NCI-H2227 treated with DMSO at 0.1 percent for 48 hours (cell line): ENCODE measurements at regions not wholly inside any gene's neighbourhood (a gene's known extent, or its start where the extent isn't known, plus 50 kb on each side); places are given as distances from the start of the nearest gene placed in this dataset.
"Not testable (repeated sequence)": the region's sequence is repeated elsewhere in the genome, so short reads cannot be mapped to it uniquely, and the experiment has no call there.

Experiments
- DNase-seq: peaks from one replicate; lab custom pipeline; 2025; lab: John Stamatoyannopoulos, UW

GRCh38 chr22:47409539-47410275, 647.3 kb downstream of the TBC1D22A start:
- DNase-seq = no peak

- no peak for DNase-seq
These were observed 646.0 kb downstream of the TBC1D22A start for GRCh38 chr22:47408409-47408808.

- no peak for DNase-seq
These were observed 645.1 kb downstream of the TBC1D22A start for GRCh38 chr22:47407461-47408025.

- no peak for DNase-seq
These were observed 644.4 kb downstream of the TBC1D22A start for GRCh38 chr22:47406896-47407295.

DNA sequence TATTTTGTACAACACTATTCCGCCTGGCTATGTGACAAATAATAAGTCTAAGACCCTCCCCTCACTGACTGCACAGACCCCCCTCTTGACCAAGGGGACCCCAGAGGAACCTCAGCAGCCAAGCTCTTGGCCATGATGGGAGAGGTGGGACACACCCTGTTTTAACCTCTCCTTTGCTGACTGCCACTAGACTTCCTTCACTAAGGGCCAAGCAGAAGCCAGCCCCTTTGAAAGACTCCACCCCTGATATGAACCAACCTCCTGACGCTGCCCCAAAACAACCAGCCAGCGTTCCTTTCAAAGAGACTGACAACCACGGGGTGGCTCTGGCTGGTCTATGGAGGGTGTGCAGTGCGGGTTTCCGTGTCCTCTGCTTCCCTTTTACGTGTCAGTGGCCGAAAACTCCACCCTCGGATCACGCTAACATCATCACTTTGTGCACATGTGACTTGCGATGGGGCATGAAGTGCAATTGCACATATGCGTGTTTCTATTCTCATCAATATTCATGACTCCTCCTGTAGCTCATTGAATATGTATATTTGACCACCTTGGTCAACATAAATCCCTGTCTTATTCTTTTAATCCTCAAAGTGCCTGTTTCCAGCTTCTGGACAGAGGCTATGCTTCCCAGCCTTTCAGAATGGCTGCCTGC, 643.9 kb downstream of the TBC1D22A start:
- DNase-seq = no peak

- DNase-seq = not testable (repeated sequence)
These were observed 642.8 kb downstream of the TBC1D22A start for GRCh38 chr22:47405222-47405621.

DNA sequence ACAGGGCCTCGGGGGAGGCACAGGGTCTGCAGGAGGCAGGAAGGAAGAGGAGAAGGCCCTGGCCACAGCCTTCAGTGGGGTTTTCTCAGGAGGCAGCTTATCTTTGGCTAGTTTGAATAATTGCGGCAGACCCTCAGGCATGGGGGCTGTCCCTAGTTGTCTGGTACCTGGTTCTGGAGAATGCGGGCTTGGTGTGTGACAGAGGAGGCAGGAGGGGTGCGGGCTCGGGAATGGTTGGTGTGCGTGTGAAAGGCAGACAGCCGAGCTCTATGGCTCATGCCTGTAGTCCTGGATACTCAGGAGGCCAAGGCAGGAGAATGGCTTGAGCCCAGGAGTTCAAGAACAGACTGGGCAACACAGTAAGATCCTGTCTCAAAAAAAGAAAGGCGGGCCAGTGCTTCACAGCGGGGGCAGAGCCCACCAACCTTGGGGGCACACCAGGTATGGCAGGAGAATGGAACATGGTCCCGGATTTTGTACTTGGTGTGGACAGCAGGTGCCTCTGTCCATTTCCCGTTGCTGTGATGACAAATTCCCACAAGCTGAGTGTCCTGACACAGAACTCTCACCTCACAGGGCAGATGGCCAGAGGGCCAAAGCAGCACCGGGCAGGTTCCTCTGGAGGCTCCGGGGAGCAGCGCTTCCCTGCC, 640.6 kb downstream of the TBC1D22A start:
- no peak for DNase-seq

DNA sequence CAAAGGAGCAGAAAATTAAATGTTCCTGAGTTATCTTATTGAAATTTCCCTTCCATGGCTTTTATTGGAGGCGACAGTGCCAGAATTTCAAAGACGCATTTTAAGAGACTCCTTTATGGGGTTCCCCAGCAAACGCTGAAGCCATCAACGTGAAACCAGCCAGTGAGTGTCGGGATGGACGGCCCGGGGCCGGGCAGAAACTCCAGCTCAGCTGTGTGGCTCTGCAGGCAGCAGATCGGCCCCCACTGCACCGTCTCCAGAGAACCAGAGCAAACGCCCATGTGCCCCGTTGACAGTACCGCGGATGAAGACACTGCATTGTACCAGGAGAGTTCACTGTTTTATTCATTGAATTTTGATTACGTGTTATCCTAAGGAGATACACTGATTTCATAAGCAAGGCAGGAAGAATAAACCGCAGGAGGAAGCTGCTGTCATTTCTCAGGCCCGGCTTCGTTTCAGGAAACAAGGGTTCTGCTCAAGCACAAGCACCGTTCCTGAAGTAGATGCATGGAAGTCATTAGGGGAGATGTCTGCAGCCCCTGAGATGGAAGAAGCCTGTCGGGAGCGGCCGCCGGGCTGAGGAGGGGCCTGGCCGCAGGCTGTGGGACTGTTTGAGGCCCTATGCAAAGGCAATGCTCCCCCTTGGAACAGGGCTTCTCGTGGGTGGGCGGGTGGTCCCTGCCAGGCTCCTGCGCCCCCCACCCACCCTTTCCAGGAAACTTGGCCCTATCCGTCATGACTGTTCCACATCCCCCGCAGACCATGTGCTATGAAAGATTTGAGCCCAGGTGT, 639.7 kb downstream of the TBC1D22A start:
- DNase-seq = no peak

DNA sequence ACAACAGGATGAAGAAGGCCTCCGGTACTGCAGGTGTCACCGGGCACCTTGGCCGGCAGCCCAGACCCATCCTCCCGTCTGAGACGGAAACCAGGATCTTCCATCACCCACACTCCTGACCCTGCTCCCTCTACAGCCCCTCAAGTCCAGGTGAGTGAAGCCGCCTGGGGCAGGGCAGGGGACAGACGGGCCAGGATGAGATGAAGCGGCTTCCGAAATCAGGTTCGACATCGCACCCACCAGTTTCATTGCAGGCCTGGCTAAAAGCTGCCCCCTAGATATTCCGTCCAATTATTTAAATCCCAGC, 639.1 kb downstream of the TBC1D22A start:
- DNase-seq = no peak

- no peak for DNase-seq
These were observed 638.5 kb downstream of the TBC1D22A start for GRCh38 chr22:47400701-47401591.

DNA sequence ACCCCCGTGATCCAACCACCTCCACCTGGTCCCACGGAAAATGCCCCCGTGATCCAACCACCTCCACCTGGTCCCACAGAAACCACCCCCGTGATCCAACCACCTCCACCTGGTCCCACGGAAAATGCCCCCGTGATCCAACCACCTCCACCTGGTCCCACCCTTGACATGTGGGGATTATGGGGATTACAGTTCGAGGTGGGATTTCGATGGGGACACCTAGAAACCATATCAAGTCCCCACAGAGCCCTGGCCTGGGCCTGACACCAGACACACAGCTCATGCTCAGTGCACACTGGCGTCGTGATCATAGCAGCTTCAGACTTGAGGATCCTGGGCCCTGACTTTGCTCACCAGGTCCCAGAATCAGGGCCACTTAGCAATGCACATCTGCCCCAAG, 637.7 kb downstream of the TBC1D22A start:
- not testable (repeated sequence) for DNase-seq

DNA sequence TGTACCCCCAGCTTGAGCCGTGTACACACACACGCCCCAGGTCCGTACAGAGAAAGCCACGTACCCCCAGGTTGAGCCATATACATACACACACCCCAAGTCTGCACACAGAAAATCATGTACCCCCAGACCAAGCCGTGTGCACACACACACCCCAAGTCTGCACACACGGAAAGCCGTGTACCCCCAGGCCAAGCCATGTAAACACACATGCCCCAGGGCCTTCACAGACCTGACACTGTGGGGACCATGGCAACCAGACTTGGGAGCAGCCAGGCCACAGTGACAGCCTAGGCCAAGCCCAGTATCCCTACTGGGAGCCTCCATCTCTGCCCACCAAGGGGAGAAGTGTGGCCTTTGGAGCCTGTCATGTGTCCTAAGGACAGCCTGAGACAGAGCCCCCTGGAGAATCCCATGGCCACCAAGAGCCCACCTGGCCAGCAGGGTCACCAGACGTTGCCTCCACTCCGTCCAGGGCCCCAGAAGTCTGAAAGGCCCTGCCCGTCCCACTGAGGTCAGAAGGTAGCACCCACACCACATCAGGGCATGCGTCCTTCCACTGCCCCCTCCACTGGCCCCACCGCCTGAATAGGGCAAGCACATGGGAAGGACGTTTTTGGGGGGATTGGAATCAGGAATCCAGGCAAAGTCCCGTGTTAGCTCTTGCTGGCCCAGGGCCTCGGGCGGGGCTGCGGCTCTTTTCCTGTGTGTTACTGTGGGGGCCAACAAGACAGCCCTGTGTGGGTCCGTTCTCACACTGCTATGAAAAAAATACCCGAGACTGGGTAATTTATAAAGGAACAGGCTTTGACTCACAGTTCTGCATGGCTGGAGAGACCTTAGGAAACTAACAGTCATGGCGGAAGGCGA, 636.7 kb downstream of the TBC1D22A start:
- DNase-seq = no peak

DNA sequence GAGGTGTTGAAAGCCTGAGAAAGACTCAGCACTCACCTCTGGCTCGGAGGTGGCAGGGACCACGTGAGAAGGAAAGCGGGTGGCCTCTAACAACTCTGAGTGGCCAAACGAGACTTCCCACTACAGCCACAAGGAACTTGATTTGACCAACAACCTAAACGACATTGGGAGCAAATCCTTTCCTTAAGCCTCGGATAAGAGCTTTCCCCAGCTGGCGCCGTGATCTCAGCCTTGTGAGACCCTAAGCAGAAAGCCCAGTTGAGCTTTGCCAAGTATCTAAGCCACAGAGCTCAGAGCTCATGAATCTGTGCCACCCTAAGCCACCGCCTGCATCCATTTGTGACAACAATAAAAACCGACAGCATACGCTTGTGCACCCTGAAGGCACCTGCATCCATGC, 636.0 kb downstream of the TBC1D22A start:
- DNase-seq = no peak

DNA sequence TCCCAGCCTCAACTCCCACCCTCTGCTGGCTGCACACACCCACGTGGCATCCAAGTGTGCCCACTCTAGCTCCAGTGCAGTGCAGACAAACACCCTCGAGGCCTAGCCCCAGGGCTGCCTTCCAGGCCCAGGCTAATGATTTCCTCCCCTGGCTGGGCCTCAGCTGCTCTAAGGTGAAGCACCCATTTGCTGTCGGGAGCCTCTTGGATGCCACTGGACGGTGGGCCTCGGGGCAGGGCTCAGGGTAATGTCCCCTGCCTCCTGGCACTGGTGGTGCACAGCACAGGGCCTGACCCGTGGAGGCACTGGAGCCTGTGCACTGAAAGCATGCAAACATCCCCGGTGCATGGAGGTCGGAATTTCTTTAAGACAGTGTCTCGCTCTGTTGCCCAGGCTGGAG, 635.2 kb downstream of the TBC1D22A start:
- DNase-seq = no peak

GRCh38 chr22:47396515-47396914, 634.1 kb downstream of the TBC1D22A start:
- DNase-seq = no peak

- DNase-seq = no peak
These were observed 633.7 kb downstream of the TBC1D22A start for GRCh38 chr22:47396105-47396504.

GRCh38 chr22:47395481-47395880, 633.0 kb downstream of the TBC1D22A start:
- no peak for DNase-seq

DNA sequence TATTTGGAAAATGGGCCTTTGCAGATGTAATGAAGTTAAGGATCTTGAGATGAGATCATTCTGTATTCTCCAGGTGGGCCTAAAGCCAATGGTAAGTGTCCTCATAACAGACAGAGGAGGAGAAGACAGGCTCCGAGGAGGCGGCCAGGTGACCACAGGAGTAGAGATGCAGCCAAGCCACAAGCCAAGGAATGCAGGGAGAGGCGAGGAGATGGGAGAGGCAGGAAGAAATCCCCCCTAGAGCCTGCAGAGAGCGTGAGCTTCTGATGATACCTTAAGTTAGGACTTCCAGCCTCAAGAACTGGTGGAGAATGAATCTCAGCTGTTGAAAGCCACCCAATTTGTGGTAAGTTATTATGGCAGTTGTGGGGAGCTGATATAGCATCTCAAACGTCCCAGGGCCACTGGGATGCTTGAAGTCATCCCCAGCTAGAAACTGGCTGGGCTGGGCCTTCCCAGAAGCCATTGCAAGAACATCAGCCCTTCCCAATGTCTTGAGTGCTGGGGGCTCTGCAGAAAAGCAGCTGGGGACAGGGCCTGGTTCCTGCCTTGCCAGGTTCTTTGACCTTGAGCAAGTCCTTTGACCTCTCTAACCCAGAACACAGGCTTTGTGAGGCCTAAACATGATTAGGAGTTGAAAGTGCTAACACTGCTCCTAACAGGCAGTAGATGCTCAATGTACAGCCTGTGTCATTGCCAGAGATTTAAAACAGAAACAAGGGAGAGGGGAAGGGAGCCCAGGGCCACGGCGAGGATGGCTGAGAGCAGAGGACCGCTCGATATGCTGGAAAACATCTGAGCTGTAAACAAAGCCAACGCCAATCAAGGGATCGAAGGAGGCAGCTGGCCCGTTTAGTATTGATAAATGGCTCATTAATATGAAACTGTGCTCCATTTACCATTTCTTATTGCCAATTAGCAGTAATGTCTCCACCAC, 632.3 kb downstream of the TBC1D22A start:
- no peak for DNase-seq

GRCh38 chr22:47393191-47393590, 630.7 kb downstream of the TBC1D22A start:
- no peak for DNase-seq
